ENCODE measurements at regions not wholly inside any gene's neighbourhood (a gene's known extent, or its start where the extent isn't known, plus 50 kb on each side); places are given as distances from the start of the nearest gene placed in this dataset.
"Not testable (repeated sequence)": the region's sequence is repeated elsewhere in the genome, so short reads cannot be mapped to it uniquely, and the experiment has no call there.

DNA sequence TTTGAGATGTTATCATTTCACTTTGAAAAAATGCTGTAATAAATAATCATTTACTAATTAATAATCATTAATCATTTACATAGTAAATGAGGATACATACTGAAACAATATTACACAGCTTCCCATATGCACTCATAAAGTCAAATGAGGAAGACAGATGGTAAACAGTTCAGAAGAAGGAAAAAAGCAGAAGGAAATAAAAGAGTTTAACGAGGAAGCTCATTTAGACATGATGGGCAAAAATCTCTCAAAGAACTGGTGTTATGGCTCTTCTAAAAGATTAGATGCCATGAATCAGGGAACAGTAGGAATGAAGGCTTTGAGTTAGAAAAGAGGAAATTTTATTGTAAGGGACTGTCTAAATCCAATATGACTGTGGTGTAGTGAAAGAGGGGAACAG is 347.6 kb downstream of the PTPRC start:
- no peak for DNase-seq

DNA sequence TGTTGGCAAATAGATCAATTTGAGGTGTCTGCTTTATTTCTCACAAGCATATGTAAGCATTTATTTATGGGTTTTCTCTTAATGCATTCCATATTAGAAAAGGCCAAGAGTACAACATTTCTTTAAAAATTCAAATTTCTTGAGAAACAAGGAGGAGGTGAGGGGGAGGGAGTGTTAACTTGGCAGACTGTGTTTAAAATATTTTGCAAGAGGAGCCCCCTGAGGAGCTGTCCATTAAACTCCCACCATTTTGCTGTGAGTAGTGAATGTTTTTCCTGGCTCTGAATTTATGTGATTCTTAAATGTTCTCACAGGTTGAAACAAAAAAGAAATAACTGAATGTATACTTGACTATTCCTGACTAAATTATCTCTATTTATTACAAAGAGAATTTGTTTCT is 363.8 kb downstream of the PTPRC start:
- DNase-seq: no peak

DNA sequence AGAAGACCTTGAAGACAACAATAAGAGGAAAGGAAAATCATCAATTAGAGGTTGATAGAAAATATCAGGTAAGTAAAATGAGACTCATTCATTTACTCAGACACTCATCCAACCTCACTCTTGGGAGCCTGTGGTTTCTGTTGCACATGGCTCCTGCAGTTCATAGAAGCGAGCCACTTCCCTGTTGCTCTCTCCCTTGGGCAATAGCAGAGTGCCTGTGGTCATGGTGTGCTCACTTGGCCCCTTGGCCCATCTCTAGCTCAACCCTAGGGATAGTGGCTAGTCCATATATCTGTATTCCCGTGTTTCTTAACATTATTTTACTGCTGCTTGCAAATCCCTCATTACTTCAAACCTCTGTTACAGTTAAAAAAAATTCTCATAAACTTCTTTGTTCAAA is 368.6 kb downstream of the PTPRC start:
- no peak for DNase-seq

DNA sequence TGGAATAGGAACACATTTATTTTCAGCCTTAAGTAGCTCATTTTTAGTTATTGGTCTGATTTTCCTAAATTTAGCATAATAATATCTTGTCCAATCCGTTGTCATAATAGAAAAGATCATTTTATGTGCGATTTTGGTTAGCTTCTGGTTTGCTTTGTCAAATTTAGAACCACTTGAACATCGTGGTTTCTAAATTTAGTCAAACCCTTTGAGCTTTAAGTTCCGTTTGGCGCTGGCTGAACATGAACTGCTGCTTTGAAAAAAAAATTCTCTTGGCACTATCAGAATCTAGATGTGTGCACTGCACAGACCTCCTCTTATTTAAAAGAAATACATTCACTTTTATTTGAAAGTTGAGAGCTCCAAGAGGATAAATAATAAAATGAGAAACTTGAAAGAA is 370.6 kb downstream of the PTPRC start:
- DNase-seq: no peak

DNA sequence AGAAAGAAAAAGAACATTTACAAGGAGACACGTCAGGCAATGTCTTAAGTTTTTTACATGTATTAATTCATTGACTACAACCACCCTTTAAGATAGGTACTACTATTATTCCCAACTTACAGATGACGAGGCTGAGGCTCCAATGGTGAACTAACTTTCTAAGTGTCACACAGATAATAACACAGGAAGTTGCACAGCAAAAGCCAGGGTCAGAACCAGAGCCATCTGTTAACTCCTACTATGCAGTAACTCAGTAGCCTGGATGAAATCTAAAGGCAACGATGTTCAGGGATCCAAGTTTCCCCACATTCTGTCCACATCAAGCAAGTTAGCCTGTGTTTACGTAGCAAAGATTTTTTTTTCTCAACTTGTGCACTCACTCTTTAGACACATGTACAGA is 371.7 kb downstream of the PTPRC start:
- DNase-seq: no peak

DNA sequence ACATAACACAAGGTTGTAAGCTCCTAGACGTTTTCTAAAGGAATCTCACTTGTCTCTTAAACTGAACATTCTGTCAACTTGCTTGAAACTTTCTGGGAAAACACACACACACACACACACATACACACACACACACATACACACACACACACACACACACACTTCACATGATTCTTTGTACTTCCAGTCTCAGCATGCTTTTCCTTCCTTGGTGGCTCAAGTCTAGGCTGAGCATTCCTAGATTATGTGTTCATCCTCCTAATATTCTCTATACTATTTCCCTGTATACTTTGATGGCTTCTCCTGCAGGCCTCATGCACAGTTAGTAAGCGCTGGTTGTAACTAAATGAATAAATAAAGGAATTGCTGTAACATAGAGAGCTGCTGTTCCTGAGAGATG is 372.1 kb downstream of the PTPRC start:
- no peak for DNase-seq

DNA sequence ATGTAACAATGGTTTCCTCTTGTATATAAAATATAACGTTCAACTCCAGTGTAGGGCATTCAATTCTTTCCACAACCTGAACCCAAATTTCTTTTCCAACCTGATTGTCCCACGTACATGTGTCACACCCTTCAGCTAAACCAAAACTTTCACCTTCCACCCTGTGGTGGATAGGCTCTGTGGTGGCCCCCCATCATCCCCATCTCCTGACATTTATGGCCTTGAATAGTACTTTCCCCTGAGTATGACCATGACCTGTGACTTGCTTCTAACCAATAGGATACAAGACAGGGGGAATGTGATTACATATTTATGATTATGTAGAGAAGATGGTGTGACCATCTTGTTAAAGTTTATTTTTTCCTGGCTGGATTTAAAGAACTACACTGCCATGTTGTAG is 377.0 kb downstream of the PTPRC start:
- DNase-seq: no peak

DNA sequence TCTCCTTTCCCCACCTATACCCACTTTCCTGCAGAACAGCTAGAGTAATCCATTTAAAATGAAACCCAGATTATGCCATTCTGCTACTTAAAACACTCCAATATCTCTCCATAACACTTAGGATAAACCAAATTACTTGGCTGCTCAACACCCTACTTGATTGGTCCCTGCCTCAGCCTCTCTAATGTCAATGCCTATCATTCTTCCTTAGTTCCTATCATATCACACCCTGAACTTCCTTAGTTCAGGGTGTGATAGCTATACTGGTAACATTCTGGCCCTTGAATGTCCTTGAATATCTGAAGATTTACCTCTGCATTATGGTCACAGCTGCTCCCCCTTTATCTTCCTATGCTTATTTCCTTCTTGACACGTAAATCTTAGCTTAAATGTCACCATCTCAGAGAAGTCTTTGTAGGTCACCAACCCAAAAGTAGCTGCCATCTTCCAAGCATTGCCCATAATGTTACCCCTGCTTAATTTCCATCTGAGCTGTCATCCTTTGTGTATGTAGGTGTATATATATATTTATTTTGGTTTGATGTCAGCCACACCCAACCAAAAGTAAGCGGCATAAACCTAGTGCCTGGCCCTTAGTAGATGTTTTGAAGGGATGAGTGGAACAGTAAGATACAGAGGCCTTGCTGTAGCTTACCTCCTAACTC is 379.8 kb downstream of the PTPRC start:
- DNase-seq: no peak

DNA sequence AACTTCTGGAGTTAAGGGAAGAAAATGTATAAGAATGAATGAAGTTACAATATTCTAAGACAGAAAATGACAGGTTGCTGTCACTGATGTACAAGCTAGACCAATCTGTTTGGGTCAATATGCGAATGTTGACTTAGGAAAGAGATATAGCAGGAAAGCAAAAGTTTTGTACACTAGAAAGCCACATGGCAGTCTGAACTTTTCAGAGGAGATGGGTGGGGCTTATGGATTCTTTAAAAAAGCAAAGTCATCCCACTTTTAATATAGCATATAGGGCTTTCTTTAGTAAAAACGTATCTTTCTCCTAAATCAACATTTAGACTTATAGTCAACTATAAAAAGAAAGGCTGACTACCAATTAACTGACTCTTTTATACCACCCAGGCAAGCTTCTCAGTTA is 381.2 kb downstream of the PTPRC start:
- no peak for DNase-seq

DNA sequence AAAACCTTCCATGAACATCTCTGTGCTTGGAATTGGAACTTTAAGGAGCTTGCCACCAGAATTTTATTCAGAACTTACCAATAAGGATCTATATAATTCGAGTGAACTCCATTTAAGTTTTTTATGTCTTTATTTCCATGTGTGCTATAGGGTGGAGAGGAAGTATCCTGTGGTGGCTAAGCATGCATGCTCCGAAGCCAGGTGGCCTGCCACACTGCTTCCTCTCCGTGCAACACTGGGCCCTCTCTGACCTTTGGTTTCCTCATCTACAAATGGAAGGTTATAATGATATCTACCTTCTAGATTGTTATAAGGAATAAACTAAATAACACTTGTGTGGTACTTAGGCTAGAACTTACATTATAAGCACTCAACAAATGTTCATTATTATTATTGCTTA is 382.1 kb downstream of the PTPRC start:
- no peak for DNase-seq

DNA sequence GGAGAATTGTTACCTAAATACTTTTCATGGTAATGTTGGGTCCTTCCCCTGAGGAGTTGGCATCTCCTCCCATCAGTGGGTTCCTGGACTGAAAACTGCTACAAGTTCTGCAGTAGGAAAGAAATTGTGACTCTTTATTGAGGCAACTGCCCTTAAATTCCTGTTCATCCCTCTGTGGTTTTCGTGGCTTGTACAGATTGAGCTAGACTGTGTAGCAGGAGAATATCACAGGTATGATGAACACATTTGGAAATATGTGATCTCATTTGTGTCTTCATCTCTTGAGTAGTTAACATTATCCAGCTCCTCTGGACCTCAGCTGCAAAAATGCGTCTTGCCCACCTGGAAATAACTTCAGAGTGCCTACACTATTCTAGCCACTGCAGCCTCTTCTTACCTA is 390.6 kb downstream of the PTPRC start:
- DNase-seq: no peak

DNA sequence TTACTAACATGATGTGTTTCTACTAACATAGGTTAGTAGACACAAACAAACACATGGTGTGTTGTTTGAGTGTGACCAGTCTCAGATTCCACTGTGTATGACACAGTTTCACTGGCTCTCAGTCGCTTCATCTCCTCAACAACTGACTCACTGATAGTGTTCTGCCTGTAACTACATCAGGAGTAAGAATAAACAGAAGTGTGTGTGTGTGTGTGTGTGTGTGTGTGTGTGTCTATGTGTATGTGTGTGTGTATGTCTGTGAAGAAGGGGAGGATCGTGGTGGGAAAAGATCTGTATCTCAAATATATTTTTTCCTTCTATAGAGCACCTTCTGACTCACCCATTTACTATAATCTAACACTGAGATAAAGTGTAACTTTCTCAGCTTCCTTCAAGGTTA is 391.0 kb downstream of the PTPRC start:
- no peak for DNase-seq

DNA sequence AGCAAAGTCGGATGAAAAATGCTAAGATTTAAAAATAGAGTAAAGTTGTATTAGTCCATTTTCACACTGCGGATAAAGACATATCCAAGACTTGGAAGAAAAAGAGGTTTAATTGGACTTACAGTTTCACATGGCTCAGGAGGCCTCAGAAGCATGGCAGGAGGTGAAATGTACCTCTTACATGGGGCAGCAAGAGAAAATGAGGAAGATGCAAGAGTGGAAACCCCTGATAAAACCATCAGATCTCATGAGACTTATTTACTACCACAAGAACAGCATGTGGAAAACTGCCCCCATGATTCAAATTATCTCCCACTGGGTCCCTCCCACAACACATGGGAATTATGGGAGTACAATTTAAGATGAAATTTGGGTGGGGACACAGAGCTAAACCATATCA is 391.7 kb downstream of the PTPRC start:
- DNase-seq: not testable (repeated sequence)

DNA sequence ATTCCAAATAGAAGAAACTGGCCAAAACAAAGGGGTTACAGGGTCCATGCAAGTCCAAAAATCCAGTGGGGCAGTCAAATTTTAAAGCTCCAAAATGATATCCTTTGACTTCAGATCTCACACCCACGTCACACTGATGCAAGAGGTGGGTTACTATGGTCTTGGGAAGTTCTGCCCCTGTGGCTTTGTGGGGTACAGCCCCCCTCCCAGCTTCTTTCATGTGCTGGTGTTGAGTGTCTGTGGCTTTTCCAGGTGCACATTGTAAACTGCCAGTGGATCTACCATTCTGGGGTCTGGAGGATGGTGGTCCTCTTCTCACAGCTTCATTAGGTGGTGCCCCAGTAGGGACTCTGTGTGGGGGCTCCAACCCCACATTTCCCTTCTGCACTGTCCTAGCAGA is 392.3 kb downstream of the PTPRC start:
- DNase-seq: not testable (repeated sequence)

DNA sequence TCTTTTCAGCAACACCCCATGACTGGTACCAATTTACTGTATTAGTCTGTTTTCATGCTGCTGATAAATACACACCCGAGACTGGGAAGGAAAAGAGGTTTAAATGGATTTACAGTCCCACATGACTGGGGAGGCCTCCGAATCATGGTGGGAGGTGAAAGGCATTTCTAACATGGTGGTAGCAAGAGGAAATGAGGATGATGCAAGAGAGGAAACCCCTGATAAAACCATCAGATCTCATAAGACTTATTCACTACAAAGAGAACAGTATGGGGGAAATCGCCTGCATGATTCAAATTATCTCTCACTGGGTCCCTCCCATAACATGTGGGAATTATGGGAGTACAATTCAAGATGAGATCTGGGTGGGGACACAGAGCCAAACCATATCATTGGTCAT is 393.6 kb downstream of the PTPRC start:
- not testable (repeated sequence) for DNase-seq

DNA sequence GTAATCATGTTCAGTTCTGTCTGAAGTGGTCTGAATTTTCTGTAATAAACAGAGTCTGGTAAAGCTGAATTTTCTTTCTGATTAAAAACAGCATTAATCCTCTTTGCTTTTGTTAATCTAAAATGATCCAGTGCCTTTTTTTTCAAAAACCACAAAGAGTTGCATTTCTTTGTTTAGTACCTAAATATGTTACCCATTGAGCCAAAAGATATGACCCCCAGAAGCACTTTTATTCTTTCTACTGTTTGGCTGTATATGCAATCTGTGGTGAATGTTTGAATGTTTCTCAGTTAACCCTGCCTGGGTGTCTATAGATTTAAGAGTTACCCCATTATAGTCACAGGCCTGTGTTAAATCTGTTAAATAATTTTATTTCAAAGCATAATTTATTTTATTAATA is 394.8 kb downstream of the PTPRC start:
- DNase-seq: no peak

DNA sequence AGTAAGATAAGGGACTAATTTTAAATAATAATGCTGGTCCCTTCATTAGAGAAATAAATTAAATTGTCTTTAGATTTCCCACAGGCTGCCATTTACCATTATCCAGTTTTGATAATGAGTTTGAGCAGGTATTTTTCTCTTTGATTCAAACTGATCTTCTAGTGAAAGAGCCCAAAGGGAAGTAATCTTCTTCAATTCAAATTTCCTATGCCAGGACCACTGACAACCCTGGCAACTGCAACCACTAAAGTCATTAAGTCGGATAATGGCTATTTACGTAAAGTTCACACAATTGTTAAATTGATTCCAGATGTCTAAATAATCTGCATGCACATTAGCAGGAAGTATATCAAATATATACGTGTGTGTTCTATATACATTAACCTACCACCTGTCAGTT is 399.3 kb downstream of the PTPRC start:
- no peak for DNase-seq

DNA sequence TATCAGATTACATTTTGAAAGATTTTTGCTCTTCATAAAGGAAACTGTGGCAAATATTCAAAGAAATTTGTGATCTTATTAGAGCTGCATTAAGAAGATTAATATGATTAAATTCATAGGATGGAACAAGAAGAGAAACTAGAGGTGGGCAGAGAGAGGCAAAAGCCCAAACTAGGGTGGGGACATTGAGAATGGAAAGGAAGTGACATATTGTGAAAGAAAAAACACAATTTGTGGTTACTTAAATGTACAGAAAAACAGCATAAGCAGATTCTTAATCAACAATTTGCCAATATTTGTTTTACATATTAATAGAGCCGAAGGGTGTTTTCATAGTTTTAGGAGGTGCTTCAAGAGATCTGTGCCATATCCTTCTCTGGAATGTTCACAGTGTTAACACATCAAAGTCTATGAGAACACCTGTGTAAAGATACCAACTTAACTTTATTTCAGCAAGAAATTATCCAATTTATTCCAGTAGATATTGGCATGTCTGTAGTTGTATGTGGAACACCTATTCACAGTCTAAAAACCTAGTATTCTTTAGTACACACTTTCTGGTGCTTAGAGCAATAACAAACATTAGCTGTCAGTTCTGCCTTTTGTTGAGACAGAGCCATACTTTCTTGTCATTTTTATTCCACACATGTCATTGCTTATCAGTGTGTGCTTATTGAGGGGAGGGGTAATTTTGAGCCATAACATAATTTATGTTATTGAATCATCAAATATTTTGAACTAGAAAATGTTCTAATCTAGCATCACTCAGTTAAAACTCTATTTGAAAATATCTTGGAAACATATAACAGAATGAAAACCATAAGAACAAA is 401.5 kb downstream of the PTPRC start:
- no peak for DNase-seq

DNA sequence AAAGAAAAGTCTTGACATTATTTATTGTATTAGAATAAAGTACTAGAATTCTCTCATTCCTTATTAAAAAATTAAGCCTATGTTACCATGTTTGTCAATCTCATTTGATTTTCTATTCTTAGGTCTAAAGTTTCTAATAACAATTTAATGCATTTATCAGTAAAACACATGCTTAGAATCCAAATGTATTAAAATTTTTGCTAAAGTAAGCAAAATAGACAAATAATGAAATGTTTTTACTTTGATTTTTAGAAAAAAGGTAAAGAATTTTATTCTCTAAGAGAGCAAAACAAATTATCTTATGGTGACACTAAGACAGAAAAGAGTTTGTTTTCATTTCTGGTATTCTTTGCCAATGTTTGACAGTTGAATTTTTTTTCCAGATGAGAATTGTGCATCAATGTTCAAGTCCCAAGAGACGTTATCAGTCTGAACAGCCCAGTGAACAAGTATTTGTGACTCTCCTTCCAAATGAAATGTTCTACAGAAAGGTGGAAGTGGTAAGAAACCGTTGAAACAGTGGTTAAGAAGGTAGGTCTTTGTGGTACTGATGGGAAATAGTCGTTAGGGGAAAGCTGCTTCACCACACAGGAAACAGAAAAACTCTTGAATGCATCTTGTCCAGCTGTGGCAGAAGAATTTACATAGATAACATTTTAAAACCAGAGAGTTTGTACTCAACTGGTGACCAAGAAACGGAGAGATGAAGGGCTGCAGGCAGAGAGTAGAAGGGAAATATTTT is 402.5 kb downstream of the PTPRC start:
- no peak for DNase-seq

DNA sequence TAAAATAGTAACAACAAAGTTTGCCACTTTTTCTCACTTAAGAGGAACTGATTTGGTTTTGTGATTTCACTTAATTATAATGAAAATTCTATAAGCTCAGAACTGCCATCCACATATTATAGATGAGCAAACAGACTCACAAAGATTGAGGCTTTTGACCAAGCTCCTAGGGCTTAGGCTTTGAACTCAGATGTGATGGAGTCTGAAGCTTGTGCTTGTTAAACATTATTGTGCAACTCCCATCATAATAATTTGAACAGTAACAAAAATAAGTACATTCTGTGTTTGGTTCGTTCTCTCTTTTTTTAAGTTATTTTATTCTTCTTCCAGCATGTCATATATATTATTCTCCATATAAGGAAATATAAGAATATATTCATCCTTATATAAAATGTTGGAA is 403.4 kb downstream of the PTPRC start:
- DNase-seq: no peak

DNA sequence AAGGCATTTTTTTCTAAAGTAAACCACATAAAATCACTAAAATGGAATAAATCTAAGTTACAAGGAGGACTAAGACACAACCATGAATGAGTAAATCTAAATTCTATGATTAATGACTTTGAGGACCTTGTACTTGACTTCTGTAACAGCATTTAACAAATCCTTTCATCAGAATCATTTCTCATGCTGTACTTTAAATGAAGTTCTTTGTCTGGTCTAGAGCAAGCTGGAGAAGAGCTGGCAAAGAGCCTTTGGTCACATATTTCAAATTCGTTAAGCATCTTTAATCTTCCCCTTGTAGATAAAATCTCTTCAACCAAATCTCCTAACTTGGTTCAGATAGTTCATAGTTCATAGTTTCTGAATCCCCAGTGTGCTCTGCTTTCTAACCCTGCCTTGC is 405.4 kb downstream of the PTPRC start:
- no peak for DNase-seq

DNA sequence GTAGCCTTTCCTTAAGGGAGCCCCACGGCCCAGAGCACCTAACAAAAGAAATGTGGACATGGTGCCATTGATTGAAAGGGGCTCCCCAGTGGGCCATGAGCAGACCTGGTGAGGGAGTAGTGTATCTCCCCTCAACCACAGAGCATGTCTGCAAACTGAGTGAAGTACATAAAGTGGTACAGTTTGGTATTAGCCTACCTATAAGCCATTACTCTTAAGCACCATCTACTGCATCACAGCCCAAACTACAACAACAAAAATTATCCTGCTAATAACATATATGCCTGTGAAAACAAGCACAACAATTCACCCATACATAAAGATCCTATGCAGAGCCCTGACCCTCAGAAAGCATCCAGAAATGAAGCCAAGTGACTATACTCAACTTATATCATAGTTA is 407.8 kb downstream of the PTPRC start:
- DNase-seq: no peak

DNA sequence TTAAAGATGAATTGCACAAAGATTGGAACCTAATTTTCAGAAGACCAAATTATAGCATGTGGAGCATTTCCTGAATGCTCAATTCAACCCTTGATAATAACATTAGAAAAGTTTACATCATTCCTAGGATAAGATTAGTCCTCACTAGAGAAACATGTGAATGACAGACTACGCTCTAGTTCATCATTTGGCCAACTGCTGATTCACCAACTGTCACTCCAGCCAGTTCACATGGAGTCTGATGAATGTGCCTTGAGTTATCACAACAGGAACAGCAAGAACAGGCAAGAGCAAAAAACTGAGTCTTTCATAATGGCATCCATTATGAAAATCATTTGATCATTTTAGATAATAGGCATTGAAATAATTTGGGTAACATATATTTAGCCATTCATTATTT is 415.9 kb downstream of the PTPRC start:
- DNase-seq: no peak

DNA sequence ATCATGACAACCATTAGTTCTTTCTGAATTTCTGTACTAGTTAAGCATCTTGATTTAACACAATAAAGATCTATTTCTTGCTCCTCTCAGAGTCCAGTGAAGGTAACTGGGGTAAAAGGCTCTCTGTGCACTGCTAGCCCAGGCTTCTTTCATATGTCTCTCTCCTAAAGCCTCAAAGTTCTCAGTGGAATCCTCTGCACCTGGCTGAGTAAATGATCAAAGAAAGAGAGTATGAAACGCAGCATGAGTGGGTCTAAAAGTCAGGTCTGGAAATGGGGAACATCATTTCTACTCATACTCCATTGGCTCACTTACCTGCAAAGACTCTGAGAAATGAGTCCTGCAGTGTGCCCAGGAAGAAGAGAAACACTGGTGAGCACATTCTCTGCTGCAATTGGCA is 418.5 kb downstream of the PTPRC start:
- DNase-seq: no peak

Data from stimulated activated CD4-positive, alpha-beta T cell treated with anti-CD3 and anti-CD28 coated beads, Interleukin-1b, Interleukin-23, amount 100 ng/mL, for 48 hours (primary cell).